ENCODE measurements at regions not wholly inside any gene's neighbourhood (a gene's known extent, or its start where the extent isn't known, plus 50 kb on each side); places are given as distances from the start of the nearest gene placed in this dataset.
"Not testable (repeated sequence)": the region's sequence is repeated elsewhere in the genome, so short reads cannot be mapped to it uniquely, and the experiment has no call there.

DNA sequence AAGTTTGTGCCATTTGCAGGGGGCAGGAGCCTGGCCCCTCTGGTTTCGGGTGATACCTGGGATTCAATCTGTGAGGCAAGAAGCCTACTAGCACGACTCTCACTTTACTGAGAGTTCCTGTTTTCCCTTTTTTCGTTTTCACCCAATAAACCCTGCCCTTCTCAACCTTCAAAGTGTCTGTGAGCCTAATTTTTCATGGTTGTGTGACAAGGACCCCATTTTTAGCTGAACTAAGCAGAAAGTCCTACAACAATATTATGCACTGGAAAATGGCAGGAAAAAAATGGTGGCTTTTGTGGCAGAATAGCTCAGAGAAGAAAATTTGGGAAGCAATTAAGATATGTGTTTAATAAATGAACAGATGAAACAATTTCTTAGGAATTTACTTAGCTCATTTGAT lies 432.1 kb downstream of the C12orf50 start:
- Histone ChIP-seq H3K4me3 (no peak overlapping the region), H3K27ac (no peak overlapping the region)
- no peak for DNase-seq (ENCODE audit: low spot score)
- TF ChIP-seq, protein P1, sequence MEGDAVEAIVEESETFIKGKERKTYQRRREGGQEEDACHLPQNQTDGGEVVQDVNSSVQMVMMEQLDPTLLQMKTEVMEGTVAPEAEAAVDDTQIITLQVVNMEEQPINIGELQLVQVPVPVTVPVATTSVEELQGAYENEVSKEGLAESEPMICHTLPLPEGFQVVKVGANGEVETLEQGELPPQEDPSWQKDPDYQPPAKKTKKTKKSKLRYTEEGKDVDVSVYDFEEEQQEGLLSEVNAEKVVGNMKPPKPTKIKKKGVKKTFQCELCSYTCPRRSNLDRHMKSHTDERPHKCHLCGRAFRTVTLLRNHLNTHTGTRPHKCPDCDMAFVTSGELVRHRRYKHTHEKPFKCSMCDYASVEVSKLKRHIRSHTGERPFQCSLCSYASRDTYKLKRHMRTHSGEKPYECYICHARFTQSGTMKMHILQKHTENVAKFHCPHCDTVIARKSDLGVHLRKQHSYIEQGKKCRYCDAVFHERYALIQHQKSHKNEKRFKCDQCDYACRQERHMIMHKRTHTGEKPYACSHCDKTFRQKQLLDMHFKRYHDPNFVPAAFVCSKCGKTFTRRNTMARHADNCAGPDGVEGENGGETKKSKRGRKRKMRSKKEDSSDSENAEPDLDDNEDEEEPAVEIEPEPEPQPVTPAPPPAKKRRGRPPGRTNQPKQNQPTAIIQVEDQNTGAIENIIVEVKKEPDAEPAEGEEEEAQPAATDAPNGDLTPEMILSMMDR (IDR thresholded peaks at IDR 0.05): no peak

DNA sequence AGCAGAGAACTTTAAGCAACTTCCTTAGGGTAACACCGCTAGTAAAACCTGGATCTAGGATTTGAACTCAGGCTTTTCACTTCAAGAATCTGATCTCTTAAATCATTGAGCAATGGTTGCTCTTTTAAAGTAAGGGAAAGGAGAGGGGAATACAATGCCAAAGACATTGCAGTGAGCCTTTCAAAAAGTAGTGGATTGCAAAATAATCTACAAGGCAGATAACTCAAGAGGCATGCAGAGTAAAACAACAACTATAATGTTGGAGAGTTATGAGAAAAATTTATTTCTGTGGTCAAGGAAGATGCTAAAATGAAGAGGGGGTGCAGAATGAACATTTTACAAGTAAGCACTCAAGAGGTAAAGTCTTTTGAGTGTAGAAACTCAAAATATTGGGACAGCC lies 432.6 kb downstream of the C12orf50 start:
- no peak overlapping the region for H3K4me3 ChIP-seq
- no peak overlapping the region for H3K27ac ChIP-seq
- TF ChIP-seq, protein P1 (IDR thresholded peaks at IDR 0.05): no peak
- no peak for DNase-seq (ENCODE audit: low spot score)

DNA sequence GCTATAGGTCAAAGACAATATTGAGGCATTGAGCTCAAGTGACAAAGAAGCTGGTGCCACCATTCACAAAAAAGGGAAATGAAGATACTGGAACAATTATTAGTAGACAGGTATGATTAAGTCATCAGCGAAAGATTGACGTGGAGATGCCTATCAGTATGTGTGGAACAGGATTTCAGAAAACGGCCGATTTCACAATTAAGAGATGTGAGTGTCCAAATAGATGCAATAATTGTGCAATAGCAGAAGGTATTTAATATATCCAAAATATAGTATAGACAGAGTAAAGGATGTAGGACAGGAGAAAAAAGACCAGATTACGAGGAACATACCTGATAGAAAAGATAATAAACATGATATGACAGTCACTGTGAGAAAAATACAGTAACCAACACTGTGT lies 433.1 kb downstream of the C12orf50 start:
- no peak for DNase-seq (ENCODE audit: low spot score)
- Histone ChIP-seq H3K27ac (no peak overlapping the region), H3K4me3 (no peak overlapping the region)
- TF ChIP-seq, protein P1 (IDR thresholded peaks at IDR 0.05): no peak

DNA sequence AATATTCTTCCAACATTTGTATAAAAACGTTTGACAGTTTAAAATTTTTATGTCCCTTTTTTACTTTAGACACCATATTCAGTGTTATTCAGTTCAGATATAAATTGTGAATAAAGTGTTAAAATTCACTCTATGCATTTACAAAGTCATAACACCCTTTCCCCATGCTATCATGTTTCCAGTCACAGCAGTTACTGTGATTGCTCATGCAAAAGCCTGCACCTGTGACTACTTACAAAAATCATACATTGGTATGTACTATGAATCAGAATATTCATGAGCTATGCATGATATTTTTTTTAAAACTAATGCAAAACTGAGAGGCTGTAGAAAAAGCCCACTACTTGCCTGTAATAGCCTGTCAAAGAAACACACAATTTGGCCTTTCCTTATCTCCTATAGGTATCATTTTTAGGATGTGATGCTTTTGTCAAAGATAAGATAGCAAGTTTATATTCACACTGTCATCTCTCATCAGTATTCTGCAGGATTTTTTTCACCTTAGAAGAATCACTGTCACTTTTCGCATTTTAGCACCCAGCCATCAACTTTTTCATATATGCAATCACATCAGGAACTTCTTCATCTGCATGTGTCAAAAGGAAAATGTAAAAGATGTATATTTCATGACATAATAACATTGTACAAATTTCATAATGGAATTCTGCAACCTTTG lies 443.2 kb downstream of the C12orf50 start:
- Histone ChIP-seq H3K4me3 (no peak overlapping the region), H3K27ac (no peak overlapping the region)
- DNase-seq (ENCODE audit: low spot score): no peak
- TF ChIP-seq, protein P1 (IDR thresholded peaks at IDR 0.05): no peak

DNA sequence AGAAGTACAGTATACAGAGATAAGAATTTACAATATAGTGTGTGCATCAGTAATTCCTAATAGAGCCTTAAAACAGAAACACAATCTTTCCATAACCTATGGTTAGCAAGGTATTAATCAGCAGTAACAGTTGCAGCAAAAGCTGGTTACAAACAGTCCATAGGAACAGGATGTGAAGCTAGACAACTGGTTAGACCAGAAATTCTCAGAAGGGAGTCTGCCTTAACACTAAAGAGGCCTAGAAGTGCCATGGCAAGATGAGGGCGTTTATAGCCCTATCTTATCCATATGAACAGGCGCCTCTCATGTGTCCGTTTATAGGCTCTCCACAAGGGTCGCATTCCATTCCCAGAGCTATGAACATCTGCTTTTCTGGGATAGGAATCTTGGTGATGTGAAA lies 450.1 kb downstream of the C12orf50 start:
- DNase-seq (ENCODE audit: low spot score); H3K27ac ChIP-seq; H3K4me3 ChIP-seq: not testable (repeated sequence)

DNA sequence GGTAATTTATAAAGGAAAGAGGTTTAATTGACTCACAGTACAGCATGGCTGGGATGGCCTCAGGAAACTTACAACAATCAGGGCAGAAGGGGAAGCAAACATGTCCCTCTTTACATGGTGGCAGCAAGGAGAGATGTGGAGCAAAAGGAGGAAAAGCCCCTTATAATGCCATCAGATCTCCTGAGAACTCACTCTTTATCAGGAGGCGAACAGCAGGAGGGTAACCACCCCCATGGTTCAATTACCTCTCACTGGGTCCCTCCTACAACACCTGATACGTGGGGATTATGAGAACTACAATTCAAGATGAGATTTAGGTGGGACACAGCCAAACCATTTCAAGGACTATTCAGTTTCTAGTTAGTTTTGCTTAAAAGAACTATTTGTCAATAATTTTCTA lies 453.3 kb downstream of the C12orf50 start:
- no peak overlapping the region for H3K27ac ChIP-seq
- DNase-seq (ENCODE audit: low spot score): no peak
- TF ChIP-seq, protein P1 (IDR thresholded peaks at IDR 0.05): no peak
- no peak overlapping the region for H3K4me3 ChIP-seq

DNA sequence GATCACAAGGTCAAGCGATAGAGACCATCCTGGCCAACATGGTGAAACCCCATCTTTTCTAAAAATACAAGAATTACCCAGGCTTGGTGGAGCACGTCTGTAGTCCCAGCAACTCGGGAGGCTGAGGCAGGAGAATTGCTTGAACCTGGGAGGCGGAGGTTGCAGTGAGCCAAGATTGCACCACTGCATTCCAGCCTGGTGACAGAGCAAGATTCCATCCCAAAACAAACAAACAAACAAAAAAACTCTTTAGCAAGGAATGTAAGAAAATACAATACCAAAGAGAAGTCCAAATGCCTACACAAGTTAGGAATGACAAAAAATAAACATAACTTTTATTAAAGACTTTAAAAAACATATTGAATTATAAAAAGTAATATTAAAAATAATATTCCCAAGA lies 462.3 kb downstream of the C12orf50 start:
- not testable (repeated sequence) for DNase-seq (ENCODE audit: low spot score); H3K4me3 ChIP-seq; H3K27ac ChIP-seq

DNA sequence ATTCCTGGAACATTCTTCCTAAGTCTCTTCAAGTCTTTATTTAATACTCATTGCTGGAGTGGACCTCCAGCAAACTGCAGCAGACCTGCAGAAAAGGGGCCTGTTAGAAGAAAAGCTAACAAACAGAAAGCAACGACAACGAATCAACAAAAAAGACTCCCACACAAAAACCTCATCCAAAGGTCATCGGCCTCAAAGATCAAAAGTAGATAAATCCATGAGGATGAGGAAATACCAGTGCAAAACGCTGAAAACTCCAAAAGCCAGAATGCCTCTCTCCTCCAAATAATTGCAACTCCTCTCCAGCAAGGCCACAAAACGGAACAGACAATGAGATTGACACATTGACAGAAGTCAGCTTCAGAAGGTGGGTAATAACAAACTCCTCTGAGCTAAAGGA lies 472.2 kb downstream of the C12orf50 start:
- Histone ChIP-seq H3K4me3 (no peak overlapping the region), H3K27ac (no peak overlapping the region)
- TF ChIP-seq, protein P1 (IDR thresholded peaks at IDR 0.05): no peak
- no peak for DNase-seq (ENCODE audit: low spot score)

DNA sequence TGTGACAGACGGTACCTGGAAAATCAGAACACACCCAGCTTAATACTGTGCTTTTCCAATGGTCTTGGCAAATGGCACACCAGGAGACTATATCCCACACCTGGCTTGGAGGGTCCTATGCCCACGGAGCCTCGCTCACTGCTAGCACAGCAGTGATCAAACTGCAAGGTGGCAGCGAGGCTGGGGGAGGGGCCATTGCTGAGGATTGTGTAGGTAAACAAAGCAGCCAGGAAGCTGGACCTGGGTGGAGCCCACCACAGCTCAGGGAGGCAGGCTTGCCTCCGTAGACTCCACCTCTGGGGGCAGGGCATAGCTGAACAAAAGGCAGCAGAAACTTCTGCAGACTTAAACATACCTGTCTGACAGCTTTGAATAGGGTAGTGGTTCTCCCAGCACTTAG lies 498.0 kb downstream of the C12orf50 start:
- not testable (repeated sequence) for H3K27ac ChIP-seq; H3K4me3 ChIP-seq; DNase-seq (ENCODE audit: low spot score)

Data from coronary artery (tissue), 2 donors.